ENCODE measurements at regions not wholly inside any gene's neighbourhood (a gene's known extent, or its start where the extent isn't known, plus 50 kb on each side); places are given as distances from the start of the nearest gene placed in this dataset.

- peaks cover 7% of the 10 kb centered on the region for H3K4me1 Mint-ChIP-seq (ENCODE audit: low read depth, unreplicated experiment)
- no peak for TF ChIP-seq CTCF (IDR thresholded peaks at IDR 0.05; ENCODE audit: partially characterized antibody, unreplicated experiment)
- DNase-seq: no peak
- H3K9me3 Mint-ChIP-seq (ENCODE audit: unreplicated experiment): peaks cover 2% of the 10 kb centered on the region
- no peak overlapping the region for H3K27ac Mint-ChIP-seq (ENCODE audit: unreplicated experiment)
- no peaks in the 10 kb centered on the region for H3K36me3 Mint-ChIP-seq (ENCODE audit: unreplicated experiment)
- H3K27me3 Mint-ChIP-seq (ENCODE audit: unreplicated experiment): peaks cover under 1% of the 10 kb centered on the region
- no peak overlapping the region for H3K4me3 Mint-ChIP-seq (ENCODE audit: unreplicated experiment)
These were observed 260.5 kb upstream of the TLE3 start for GRCh38 chr15:70358011-70358819.

GRCh38 chr15:70357453-70357852 lies 259.7 kb upstream of the TLE3 start:
- Mint-ChIP-seq H3K4me3 (ENCODE audit: unreplicated experiment) (no peak overlapping the region), H3K4me1 (ENCODE audit: low read depth, unreplicated experiment) (peaks cover 4% of the 10 kb centered on the region), H3K9me3 (ENCODE audit: unreplicated experiment) (peaks cover 2% of the 10 kb centered on the region), H3K27ac (ENCODE audit: unreplicated experiment) (no peak overlapping the region), H3K27me3 (ENCODE audit: unreplicated experiment) (peaks cover 1% of the 10 kb centered on the region), H3K36me3 (ENCODE audit: unreplicated experiment) (no peaks in the 10 kb centered on the region)
- no peak for DNase-seq
- TF ChIP-seq CTCF (IDR thresholded peaks at IDR 0.05; ENCODE audit: partially characterized antibody, unreplicated experiment): no peak

- H3K27ac Mint-ChIP-seq (ENCODE audit: unreplicated experiment): no peak overlapping the region
- no peak for DNase-seq
- no peaks in the 10 kb centered on the region for H3K36me3 Mint-ChIP-seq (ENCODE audit: unreplicated experiment)
- H3K27me3 Mint-ChIP-seq (ENCODE audit: unreplicated experiment): peaks cover 2% of the 10 kb centered on the region
- peaks cover 3% of the 10 kb centered on the region for H3K4me1 Mint-ChIP-seq (ENCODE audit: low read depth, unreplicated experiment)
- no peak for TF ChIP-seq CTCF (IDR thresholded peaks at IDR 0.05; ENCODE audit: partially characterized antibody, unreplicated experiment)
- H3K9me3 Mint-ChIP-seq (ENCODE audit: unreplicated experiment): peaks cover 2% of the 10 kb centered on the region
- H3K4me3 Mint-ChIP-seq (ENCODE audit: unreplicated experiment): no peak overlapping the region
These were observed 259.2 kb upstream of the TLE3 start for GRCh38 chr15:70356919-70357318.

- Mint-ChIP-seq H3K4me1 (ENCODE audit: low read depth, unreplicated experiment) (peaks cover 2% of the 10 kb centered on the region), H3K36me3 (ENCODE audit: unreplicated experiment) (no peaks in the 10 kb centered on the region), H3K9me3 (ENCODE audit: unreplicated experiment) (peaks cover 7% of the 10 kb centered on the region), H3K4me3 (ENCODE audit: unreplicated experiment) (no peak overlapping the region), H3K27ac (ENCODE audit: unreplicated experiment) (no peak overlapping the region), H3K27me3 (ENCODE audit: unreplicated experiment) (peaks cover 2% of the 10 kb centered on the region)
- DNase-seq: no peak
- no peak for TF ChIP-seq CTCF (IDR thresholded peaks at IDR 0.05; ENCODE audit: partially characterized antibody, unreplicated experiment)
These were observed 258.5 kb upstream of the TLE3 start for GRCh38 chr15:70356062-70356860.
